Thyroid gland (tissue), 4 donors: ENCODE measurements at regions not wholly inside any gene's neighbourhood (a gene's known extent, or its start where the extent isn't known, plus 50 kb on each side); places are given as distances from the start of the nearest gene placed in this dataset.

Source experiments
- CTCF ChIP-seq, 6 experiments: fragments of 200-600 bp in 3 of 6; fragments of 450-650 bp in 3 of 6; sonication (generic) in 3 of 6; IDR thresholded peaks; one replicate each; pipeline ENCODE4 v1.5.1; 2016 to 2019; ENCODE audit warnings: antibody characterized with exemption in 6 of 6, mild to moderate bottlenecking in 2 of 6, inconsistent platforms in 1 of 6, moderate library complexity in 1 of 6
- POLR2A ChIP-seq, 2 donors: fragments of 450-650 bp; IDR thresholded peaks; one replicate each; pipeline ENCODE4 v1.6.1; 2017; ENCODE audit warnings: antibody characterized with exemption in 2 of 2, mild to moderate bottlenecking in 2 of 2, moderate library complexity in 1 of 2

DNA sequence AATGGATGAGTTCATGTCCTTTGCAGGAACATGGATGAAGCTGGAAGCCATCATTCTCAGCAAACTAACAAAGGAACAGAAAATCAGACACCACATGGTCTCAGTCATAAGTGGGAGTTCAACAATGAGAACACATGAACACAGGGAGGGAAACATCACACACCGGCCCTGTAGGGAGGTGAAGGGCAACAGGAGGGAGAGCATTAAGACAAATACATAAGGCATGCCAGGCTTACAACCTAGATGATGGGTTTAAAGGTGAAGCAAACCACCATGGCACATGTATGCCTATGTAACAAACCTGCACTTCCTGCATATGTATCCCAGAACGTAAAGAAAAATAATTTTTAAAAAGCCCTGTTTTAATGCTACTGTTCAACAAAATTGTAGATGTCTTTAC is 914.2 kb upstream of the ATXN7L3B start:
- no peak for TF ChIP-seq CTCF (IDR thresholded peaks at IDR 0.05)
- no peak for TF ChIP-seq POLR2A (IDR thresholded peaks at IDR 0.05)
